K562 (cell line): ENCODE measurements at regions not wholly inside any gene's neighbourhood (a gene's known extent, or its start where the extent isn't known, plus 50 kb on each side); places are given as distances from the start of the nearest gene placed in this dataset.

ENCODE experiments used
- ARID3A ChIP-seq: IDR thresholded peaks from 2 replicates; pipeline ENCODE4 v1.6.1; 2012; ENCODE audit warnings: low read depth, low read length, improper control_type of control experiment, borderline replicate concordance
- ATF1 ChIP-seq, 2 experiments: fragments of 450-650 bp in 1 of 2; IDR thresholded peaks; 2 replicates each; pipeline ENCODE4 v1.6.1; 2016; ENCODE audit warnings: missing compliant biosample characterization in 1 of 2, missing genetic modification characterization in 1 of 2
- CREB5 ChIP-seq: fragments of 250-450 bp; sonication (Bioruptor Pico); IDR thresholded peaks from 2 replicates; pipeline ENCODE4 v1.5.0; 2020; ENCODE audit warnings: mild to moderate bottlenecking
- CTCF ChIP-seq, 3 experiments: IDR thresholded peaks in 2 of 3; conservative IDR thresholded peaks in 1 of 3; 2 replicates each; pipeline ENCODE4 v1.5.1; 2011 to 2012; ENCODE audit warnings: low read length in 3 of 3, mild to moderate bottlenecking in 3 of 3, control low read depth in 2 of 3, improper control_type of control experiment in 1 of 3, inconsistent platforms in 1 of 3, low read depth in 1 of 3, mixed read lengths in 1 of 3, moderate library complexity in 1 of 3; ENCODE audit not compliant: insufficient read depth in 2 of 3
- GABPB2 ChIP-seq: fragments of 250-450 bp; sonication (Bioruptor Pico); conservative IDR thresholded peaks from 2 replicates; pipeline ENCODE4 v1.5.1; 2021; ENCODE audit warnings: mild to moderate bottlenecking
- HMBOX1 ChIP-seq: sonication (generic); IDR thresholded peaks from 2 replicates; pipeline ENCODE4 v1.6.1; 2016
- MCM5 ChIP-seq: fragments of 450-650 bp; IDR thresholded peaks from 2 replicates; pipeline ENCODE4 v1.6.1; 2016; ENCODE audit warnings: low read depth
- MTF1 ChIP-seq: fragments of 250-450 bp; sonication (Bioruptor Pico); IDR thresholded peaks from 2 replicates; pipeline ENCODE4 v1.9.0; 2021; ENCODE audit warnings: moderate library complexity, mild to moderate bottlenecking, inconsistent platforms, borderline replicate concordance
- NFRKB ChIP-seq: fragments of 450-650 bp; IDR thresholded peaks from 2 replicates; pipeline ENCODE4 v1.6.1; 2016; ENCODE audit warnings: low read depth
- RBBP5 ChIP-seq: fragments of 200-600 bp; sonication (generic); IDR thresholded peaks from 2 replicates; pipeline ENCODE4 v1.6.1; 2012; ENCODE audit warnings: borderline replicate concordance, mild to moderate bottlenecking, low read length, control low read depth, inconsistent platforms; ENCODE audit not compliant: insufficient read depth, poor library complexity, severe bottlenecking
- RFX7 ChIP-seq: fragments of 250-450 bp; sonication (Bioruptor Pico); IDR thresholded peaks from 2 replicates; pipeline ENCODE4 v1.5.1; 2021; ENCODE audit warnings: mild to moderate bottlenecking
- SMAD3 ChIP-seq: fragments of 450-650 bp; formaldehyde crosslinking; conservative IDR thresholded peaks from 2 replicates; pipeline ENCODE4 v1.4.0; 2020; ENCODE audit warnings: mild to moderate bottlenecking
- SREBF2 ChIP-seq: sonication (generic); formaldehyde crosslinking; IDR thresholded peaks from 2 replicates; pipeline ENCODE4 v1.4.0; 2020; ENCODE audit warnings: mild to moderate bottlenecking, missing genetic modification reagents
- TFE3 ChIP-seq: fragments of 450-650 bp; formaldehyde crosslinking; IDR thresholded peaks from 2 replicates; pipeline ENCODE4 v1.4.0; 2020; ENCODE audit warnings: mild to moderate bottlenecking, mixed read lengths
- ZBTB9 ChIP-seq: fragments of 450-650 bp; formaldehyde crosslinking; IDR thresholded peaks from 2 replicates; pipeline ENCODE4 v1.4.0; 2020; ENCODE audit warnings: mild to moderate bottlenecking, moderate library complexity
- ZFX ChIP-seq: sonication (generic); formaldehyde crosslinking; IDR thresholded peaks from 2 replicates; pipeline ENCODE4 v1.8.0; 2022; ENCODE audit warnings: mild to moderate bottlenecking, missing genetic modification reagents, moderate library complexity
- ZNF143 ChIP-seq: sonication (generic); formaldehyde crosslinking; IDR thresholded peaks from 2 replicates; pipeline ENCODE4 v1.9.0; 2022; ENCODE audit warnings: mild to moderate bottlenecking, missing genetic modification reagents

- TF ChIP-seq CREB5 (no peak), ZNF143 (CRISPR knock-in tag) (no peak), HMBOX1 (peak; percentile 93), RBBP5 (no peak), ARID3A (0 out of 2 replicates have a peak, but pooled peaks have one; percentile 70), MTF1 (CRISPR knock-in tag) (no peak), NFRKB (no peak), ZBTB9 (CRISPR knock-in tag) (no peak), SMAD3 (CRISPR knock-in tag) (no peak), GABPB2 (CRISPR knock-in tag) (no peak), TFE3 (CRISPR knock-in tag) (no peak), RFX7 (no peak), SREBF2 (no peak), ZFX (CRISPR knock-in tag) (no peak), ATF1 (CRISPR knock-in tag; IDR thresholded peaks at IDR 0.05) (no peak), ATF1 (tag; IDR thresholded peaks at IDR 0.05) (peak; percentile 92), MCM5 (no peak), CTCF (IDR thresholded peaks at IDR 0.05 in 2 of 3, conservative IDR thresholded peaks at IDR 0.05 in 1 of 3; ENCODE audit: insufficient read depth in 2 of 3, low read depth in 1 of 3, low read length in 3 of 3) (no peak)
Measured at GRCh38 chr3:20890111-20890519, 704.1 kb upstream of the SGO1 start (continued).
